Astrocyte (in vitro differentiated cells and primary cell): ENCODE measurements at regions not wholly inside any gene's neighbourhood (a gene's known extent, or its start where the extent isn't known, plus 50 kb on each side); places are given as distances from the start of the nearest gene placed in this dataset.

Source experiments
- DNase-seq: peaks from one replicate; pipeline ENCODE4 v3.0.0-alpha.2; 2010; ENCODE audit warnings: low read depth
- FAIRE-seq: peaks from 2 replicates; lab custom pipeline; 2011; peaks lifted over from hg19 to GRCh38; lab: Jason Lieb, UNC
- H2AFZ ChIP-seq: 2 replicates; pipeline ENCODE4 v1.6.0; 2012; ENCODE audit warnings: low read depth, low read length, inconsistent platforms
- H3K27ac ChIP-seq: 2 replicates; pipeline ENCODE4 v1.5.1; 2011; ENCODE audit warnings: low read depth, low read length, inconsistent platforms
- H3K27me3 ChIP-seq: 2 replicates; pipeline ENCODE4 v1.6.0; 2011; ENCODE audit warnings: low read length, inconsistent platforms; ENCODE audit not compliant: insufficient read depth
- H3K36me3 ChIP-seq: 2 replicates; pipeline ENCODE4 v1.5.1; 2011; ENCODE audit warnings: low read length, inconsistent platforms; ENCODE audit not compliant: insufficient read depth
- H3K4me1 ChIP-seq: 2 replicates; pipeline ENCODE4 v1.5.1; 2011; ENCODE audit warnings: low read length, inconsistent platforms; ENCODE audit not compliant: insufficient read depth
- H3K4me2 ChIP-seq: 2 replicates; pipeline ENCODE4 v1.6.0; 2012; ENCODE audit warnings: low read length, inconsistent platforms
- H3K4me3 ChIP-seq: 2 replicates; pipeline ENCODE4 v1.5.1; 2011; ENCODE audit warnings: low read depth, mild to moderate bottlenecking, low read length, inconsistent platforms; ENCODE audit not compliant: insufficient read depth
- H3K79me2 ChIP-seq: 2 replicates; pipeline ENCODE4 v1.6.0; 2012; ENCODE audit warnings: mild to moderate bottlenecking, low read length, inconsistent platforms; ENCODE audit not compliant: insufficient read depth
- H3K9ac ChIP-seq: 2 replicates; pipeline ENCODE4 v1.6.0; 2012; ENCODE audit warnings: mild to moderate bottlenecking, low read length, inconsistent platforms
- H3K9me3 ChIP-seq: 2 replicates; pipeline ENCODE4 v1.5.1; 2012; ENCODE audit warnings: low read depth, mild to moderate bottlenecking, low read length, inconsistent platforms; ENCODE audit not compliant: insufficient read depth
- H4K20me1 ChIP-seq: 2 replicates; pipeline ENCODE4 v1.6.0; 2012; ENCODE audit warnings: low read length, inconsistent platforms; ENCODE audit not compliant: insufficient read depth
- H3K27ac Mint-ChIP-seq: one replicate; pipeline ENCODE4 v1.8.0; 2021; ENCODE audit warnings: mild to moderate bottlenecking, mixed read lengths; ENCODE audit not compliant: unreplicated experiment
- H3K27me3 Mint-ChIP-seq: one replicate; pipeline ENCODE4 v1.8.0; 2021; ENCODE audit warnings: low read depth, mixed read lengths; ENCODE audit not compliant: unreplicated experiment
- H3K36me3 Mint-ChIP-seq: one replicate; pipeline ENCODE4 v1.8.0; 2021; ENCODE audit warnings: low read depth, mixed read lengths; ENCODE audit not compliant: unreplicated experiment
- H3K4me1 Mint-ChIP-seq: one replicate; pipeline ENCODE4 v1.8.0; 2021; ENCODE audit warnings: low read depth, mixed read lengths; ENCODE audit not compliant: unreplicated experiment
- H3K4me3 Mint-ChIP-seq: one replicate; pipeline ENCODE4 v1.8.0; 2021; ENCODE audit warnings: mild to moderate bottlenecking, moderate library complexity, mixed read lengths; ENCODE audit not compliant: unreplicated experiment
- H3K9me3 Mint-ChIP-seq: one replicate; pipeline ENCODE4 v1.8.0; 2021; ENCODE audit warnings: mild to moderate bottlenecking, mixed read lengths; ENCODE audit not compliant: unreplicated experiment
- CTCF ChIP-seq: IDR thresholded peaks from 2 replicates; pipeline ENCODE4 v1.5.1; 2011; ENCODE audit warnings: low read depth, mild to moderate bottlenecking, inconsistent platforms, low read length, moderate library complexity; ENCODE audit not compliant: insufficient read depth
- EZH2 ChIP-seq: IDR thresholded peaks from 2 replicates; pipeline ENCODE4 v1.6.1; 2012; ENCODE audit warnings: mild to moderate bottlenecking, low read length, inconsistent platforms; ENCODE audit not compliant: insufficient read depth

GRCh38 chr10:45150997-45151396 lies 150.3 kb downstream of the ZNF22 start:
- Histone ChIP-seq H2AFZ (no peak overlapping the region), H3K4me3 (no peak overlapping the region)
- FAIRE-seq, result no peak

DNA sequence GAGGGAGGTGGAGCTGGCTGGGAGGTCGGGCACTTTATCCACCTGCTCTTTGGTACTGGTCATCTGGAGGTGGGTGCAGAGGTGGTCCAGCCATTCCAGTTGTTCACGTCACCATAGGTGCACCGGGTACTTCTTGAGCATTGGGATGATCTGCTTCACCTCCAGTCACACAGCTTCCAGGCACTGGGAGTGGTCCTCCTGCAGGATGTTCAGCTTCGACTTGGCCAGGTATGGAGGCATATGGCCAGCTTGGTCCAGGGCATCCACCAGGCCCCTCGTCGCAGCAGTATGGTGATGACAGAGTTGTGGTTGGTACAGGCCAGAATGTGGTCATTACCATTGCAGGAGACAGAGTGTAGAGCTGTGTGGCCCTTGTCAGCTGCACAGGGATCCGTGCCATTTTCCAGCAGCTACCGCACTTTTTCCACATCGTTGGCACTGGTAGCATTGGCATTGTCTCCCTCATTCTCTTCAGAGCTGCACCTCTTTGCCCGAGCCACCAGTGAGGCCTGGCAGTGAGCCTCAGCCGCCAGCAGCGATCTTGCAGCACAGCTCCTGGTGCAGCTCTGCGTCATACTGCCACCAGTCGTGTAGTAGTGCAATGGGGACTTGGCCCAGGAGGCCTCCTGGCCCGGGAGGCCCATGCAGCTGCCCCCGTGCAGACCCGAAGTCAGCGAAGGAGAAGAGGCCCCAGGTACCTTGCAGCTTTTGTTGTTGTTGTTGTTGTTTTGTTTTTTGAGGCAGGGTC lies 150.9 kb downstream of the ZNF22 start:
- no peak for TF ChIP-seq EZH2
- TF ChIP-seq CTCF, result no peak
- Histone ChIP-seq H3K4me2 (no peak overlapping the region), H4K20me1 (no peaks in the 10 kb centered on the region), H3K79me2 (no peaks in the 10 kb centered on the region), H3K9me3 (no peaks in the 10 kb centered on the region), H3K4me1 (no peaks in the 10 kb centered on the region), H2AFZ (peak overlapping the region; percentile 18), H3K4me3 (no peak overlapping the region), H3K9ac (no peak overlapping the region), H3K36me3 (no peaks in the 10 kb centered on the region), H3K27ac (no peak overlapping the region), H3K27me3 (no peaks in the 10 kb centered on the region)
- DNase-seq, result no peak
- Mint-ChIP-seq H3K36me3 (no peaks in the 10 kb centered on the region), H3K4me1 (peaks cover 2% of the 10 kb centered on the region), H3K4me3 (no peak overlapping the region), H3K9me3 (no peaks in the 10 kb centered on the region), H3K27ac (no peak overlapping the region), H3K27me3 (no peaks in the 10 kb centered on the region)
- no peak for FAIRE-seq

More at GRCh38 chr10:45150997-45151396, 150.3 kb downstream of the ZNF22 start:
- Mint-ChIP-seq H3K27ac (no peak overlapping the region), H3K4me3 (no peak overlapping the region), H3K27me3 (no peaks in the 10 kb centered on the region), H3K4me1 (peaks cover 2% of the 10 kb centered on the region), H3K9me3 (no peaks in the 10 kb centered on the region), H3K36me3 (no peaks in the 10 kb centered on the region)
- Histone ChIP-seq H3K27ac (no peak overlapping the region), H4K20me1 (no peaks in the 10 kb centered on the region), H3K9me3 (no peaks in the 10 kb centered on the region), H3K36me3 (no peaks in the 10 kb centered on the region), H3K79me2 (no peaks in the 10 kb centered on the region), H3K4me2 (no peak overlapping the region), H3K27me3 (no peaks in the 10 kb centered on the region), H3K9ac (no peak overlapping the region), H3K4me1 (no peaks in the 10 kb centered on the region)
- TF ChIP-seq EZH2 (no peak), CTCF (no peak)
- DNase-seq, result no peak

DNA sequence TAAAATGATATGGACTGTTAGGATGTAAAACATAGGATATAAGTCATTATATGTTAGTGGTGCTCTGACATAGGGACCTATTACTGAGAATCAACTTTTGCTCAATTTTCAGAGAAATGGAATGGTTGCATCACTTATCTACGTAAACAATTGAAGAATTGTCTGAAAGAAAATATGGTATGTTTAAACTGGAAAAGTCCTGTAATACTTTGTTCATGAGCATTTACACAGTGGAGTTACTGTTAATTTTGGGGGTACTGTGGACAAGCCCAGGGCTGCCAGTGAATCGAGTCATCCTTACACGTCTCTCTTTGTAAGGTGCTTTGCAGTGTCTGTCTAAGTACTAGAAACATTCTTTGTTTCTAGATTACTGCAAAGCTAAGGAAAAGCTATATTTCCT lies 152.0 kb downstream of the ZNF22 start:
- H3K79me2 ChIP-seq, result no peaks in the 10 kb centered on the region
- no peaks in the 10 kb centered on the region for H3K27me3 Mint-ChIP-seq
- H4K20me1 ChIP-seq, result no peaks in the 10 kb centered on the region
- no peak overlapping the region for H2AFZ ChIP-seq
- no peak for FAIRE-seq
- H3K36me3 ChIP-seq, result no peaks in the 10 kb centered on the region
- H3K4me1 ChIP-seq, result no peaks in the 10 kb centered on the region
- TF ChIP-seq CTCF, result no peak
- TF ChIP-seq EZH2, result no peak
- no peaks in the 10 kb centered on the region for H3K9me3 Mint-ChIP-seq
- no peaks in the 10 kb centered on the region for H3K27me3 ChIP-seq
- peaks cover 2% of the 10 kb centered on the region for H3K4me1 Mint-ChIP-seq
- H3K36me3 Mint-ChIP-seq, result no peaks in the 10 kb centered on the region
- no peak for DNase-seq
- no peak overlapping the region for H3K27ac ChIP-seq
- no peak overlapping the region for H3K4me3 Mint-ChIP-seq
- H3K9ac ChIP-seq, result no peak overlapping the region
- no peak overlapping the region for H3K4me3 ChIP-seq
- H3K4me2 ChIP-seq, result no peak overlapping the region
- no peak overlapping the region for H3K27ac Mint-ChIP-seq
- no peaks in the 10 kb centered on the region for H3K9me3 ChIP-seq
